ENCODE measurements at regions not wholly inside any gene's neighbourhood (a gene's known extent, or its start where the extent isn't known, plus 50 kb on each side); places are given as distances from the start of the nearest gene placed in this dataset.

DNA sequence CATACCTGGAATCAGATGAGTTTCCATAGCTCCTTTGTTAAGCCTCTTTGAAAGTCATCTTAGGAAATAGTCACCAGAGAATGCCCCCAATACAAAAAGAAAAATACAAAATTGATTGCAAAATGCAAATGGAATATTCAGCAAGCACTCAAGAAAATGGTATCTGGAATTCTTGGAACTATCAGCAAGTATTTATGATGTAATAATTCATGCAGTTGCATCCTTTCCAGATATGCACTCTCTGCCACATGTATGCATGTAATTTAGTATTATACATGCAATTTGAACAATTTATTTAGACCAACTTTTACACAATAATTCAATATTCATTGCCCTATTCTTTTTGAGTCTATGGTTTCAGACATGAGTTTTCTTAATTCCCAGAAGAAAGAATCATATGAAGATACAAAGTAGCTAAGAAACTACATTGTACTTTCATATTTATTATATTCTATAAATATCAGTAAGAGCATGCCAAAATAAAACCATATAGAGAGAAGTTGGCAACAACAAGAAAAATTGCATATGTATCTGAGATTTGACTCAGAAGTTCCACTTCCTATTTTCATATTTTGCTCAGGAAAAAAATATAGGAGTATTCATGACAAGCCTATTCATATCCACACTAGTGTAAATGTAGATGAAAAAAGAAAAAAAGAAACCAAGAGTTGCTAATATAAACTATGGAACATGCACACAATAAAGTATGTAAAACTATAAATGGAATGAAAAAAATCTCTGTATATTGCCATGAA, 338.5 kb downstream of the SEMA3D start:
- no peak for TF ChIP-seq GATA3 (IDR thresholded peaks at IDR 0.05; ENCODE audit: low read depth, low read length)
- TF ChIP-seq GATA2 (IDR thresholded peaks at IDR 0.05; ENCODE audit: low read depth, low read length), result no peak

Data from SH-SY5Y (cell line).